ENCODE measurements at regions not wholly inside any gene's neighbourhood (a gene's known extent, or its start where the extent isn't known, plus 50 kb on each side); places are given as distances from the start of the nearest gene placed in this dataset.

- 0 out of 2 replicates have a peak, but pooled peaks cover 3% of the 10 kb centered on the region for H3K9me3 ChIP-seq
- H3K9me3 Mint-ChIP-seq (ENCODE audit: unreplicated experiment): peaks cover 10% of the 10 kb centered on the region
- H3K4me3 Mint-ChIP-seq (ENCODE audit: unreplicated experiment): no peak overlapping the region
- TF ChIP-seq CTCF (IDR thresholded peaks at IDR 0.05; ENCODE audit: insufficient read depth in 1 of 2, low read depth in 1 of 2, low read length in 1 of 2, severe bottlenecking in 1 of 2, unreplicated experiment in 1 of 2): no peak
- H3K27me3 Mint-ChIP-seq (ENCODE audit: insufficient read depth, unreplicated experiment): no peaks in the 10 kb centered on the region
- H3K4me1 ChIP-seq: peaks cover 30% of the 10 kb centered on the region
- no peak overlapping the region for H3K27ac Mint-ChIP-seq (ENCODE audit: unreplicated experiment)
- DNase-seq: no peak
- H3K4me1 Mint-ChIP-seq (ENCODE audit: low read depth, unreplicated experiment): peaks cover 7% of the 10 kb centered on the region
- no peaks in the 10 kb centered on the region for H3K36me3 Mint-ChIP-seq (ENCODE audit: insufficient read depth, unreplicated experiment)
- ChIA-PET CTCF (no interaction called here), POLR2A (no interaction called here)
- H3K27me3 ChIP-seq (replicated peaks; ENCODE audit: control insufficient read depth, insufficient read depth, low read length): no peaks in the 10 kb centered on the region
- intact Hi-C loops (cut with micrococcal nuclease; ENCODE audit: unreplicated experiment): no loop called here
- H3K36me3 ChIP-seq (ENCODE audit: control insufficient read depth, insufficient read depth, low read length): no peaks in the 10 kb centered on the region
- BruUV-seq (replicated peaks): no TSS peak
- H3K4me3 ChIP-seq (ENCODE audit: low read depth, low read length): no peak overlapping the region
Observed at GRCh38 chr5:126364206-126364902, 58.9 kb upstream of the GRAMD2B start.

- H3K4me1 ChIP-seq: peaks cover 43% of the 10 kb centered on the region
- POLR2A ChIA-PET: interaction anchor here (1.0 to 1.2 kb wide), 2 partner anchors 228 to 230 kb away, joined by 3 read pairs; partner anchors contain the start of gene ALDH7A1
- intact Hi-C loops (cut with micrococcal nuclease; ENCODE audit: unreplicated experiment): loop anchor here (1.0 to 5.0 kb wide), 2 partner anchors 58 to 107 kb away; partner anchors contain the start of gene GRAMD2B
Observed at GRCh38 chr5:126365446-126366198, 57.6 kb upstream of the GRAMD2B start.

More at GRCh38 chr5:126365446-126366198, 57.6 kb upstream of the GRAMD2B start:
- Mint-ChIP-seq H3K27me3 (ENCODE audit: insufficient read depth, unreplicated experiment) (no peaks in the 10 kb centered on the region), H3K27ac (ENCODE audit: unreplicated experiment) (no peak overlapping the region), H3K4me1 (ENCODE audit: low read depth, unreplicated experiment) (peaks cover 19% of the 10 kb centered on the region), H3K9me3 (ENCODE audit: unreplicated experiment) (peaks cover 10% of the 10 kb centered on the region), H3K36me3 (ENCODE audit: insufficient read depth, unreplicated experiment) (no peaks in the 10 kb centered on the region), H3K4me3 (ENCODE audit: unreplicated experiment) (no peak overlapping the region)
- peak in 1 of 2 experiments; percentile 40 for DNase-seq
- Histone ChIP-seq H3K36me3 (ENCODE audit: control insufficient read depth, insufficient read depth, low read length) (no peaks in the 10 kb centered on the region), H3K4me3 (ENCODE audit: low read depth, low read length) (no peak overlapping the region), H3K9me3 (0 out of 2 replicates have a peak, but pooled peaks cover 3% of the 10 kb centered on the region), H3K27me3 (replicated peaks; ENCODE audit: control insufficient read depth, insufficient read depth, low read length) (no peaks in the 10 kb centered on the region)
- TF ChIP-seq CTCF (IDR thresholded peaks at IDR 0.05; ENCODE audit: insufficient read depth in 1 of 2, low read depth in 1 of 2, low read length in 1 of 2, severe bottlenecking in 1 of 2, unreplicated experiment in 1 of 2): no peak
- CTCF ChIA-PET: interaction anchor here (0.9 to 1.0 kb wide), 2 partner anchors 27 to 127 kb away, joined by 3 to 4 read pairs; no protein-coding TSS in a partner anchor
- no TSS peak for BruUV-seq (replicated peaks)
